H1 (cell line): ENCODE measurements at regions not wholly inside any gene's neighbourhood (a gene's known extent, or its start where the extent isn't known, plus 50 kb on each side); places are given as distances from the start of the nearest gene placed in this dataset.

Experiments
- BRCA1 ChIP-seq: IDR thresholded peaks from 2 replicates; pipeline ENCODE4 v1.6.1; 2012; ENCODE audit warnings: low read depth, low read length, improper control_type of control experiment
- CHD1 ChIP-seq: IDR thresholded peaks from 2 replicates; pipeline ENCODE4 v1.6.1; 2012; ENCODE audit warnings: low read depth, low read length, improper control_type of control experiment
- CTCF ChIP-seq, 3 experiments: IDR thresholded peaks; 1 replicate in 2 of 3; 2 replicates in 1 of 3; pipeline versions ENCODE4 v1.5.1 to v1.6.1; 2011; ENCODE audit warnings: low read length in 3 of 3, mild to moderate bottlenecking in 3 of 3, inconsistent platforms in 2 of 3, low read depth in 1 of 3, moderate library complexity in 1 of 3; ENCODE audit not compliant: insufficient read depth in 1 of 3; ENCODE audit errors: control extremely low read depth in 1 of 3
- SP4 ChIP-seq: IDR thresholded peaks from 2 replicates; pipeline ENCODE4 v1.6.1; 2012; ENCODE audit warnings: low read length, inconsistent platforms

- no peak for TF ChIP-seq CTCF (IDR thresholded peaks at IDR 0.05; ENCODE audit: control extremely low read depth in 1 of 3, insufficient read depth in 1 of 3, low read depth in 1 of 3, low read length in 3 of 3)
- no peak for TF ChIP-seq SP4
- TF ChIP-seq CHD1 = no peak
- TF ChIP-seq BRCA1 = no peak
Measured at GRCh38 chr12:24739106-24739779, 209.7 kb downstream of the BCAT1 start (continued).
